Esophagus squamous epithelium (tissue), 5 donors: ENCODE measurements at regions not wholly inside any gene's neighbourhood (a gene's known extent, or its start where the extent isn't known, plus 50 kb on each side); places are given as distances from the start of the nearest gene placed in this dataset.

Experiments
- DNase-seq: peaks from one replicate; lab custom pipeline; 2025; lab: John Stamatoyannopoulos, UW
- H3K27ac ChIP-seq, 4 donors: fragments of 200-600 bp; sonication (generic); one replicate each; pipeline ENCODE4 v1.5.1; 2016 to 2019; ENCODE audit warnings: mild to moderate bottlenecking in 1 of 4
- H3K27me3 ChIP-seq, 4 donors: fragments of 200-600 bp; sonication (generic); 1 replicate in 3 of 4; 2 replicates in 1 of 4; pipeline versions ENCODE4 v1.5.1 to v1.6.0; 2017 to 2021; ENCODE audit warnings: antibody characterized with exemption in 1 of 4
- H3K36me3 ChIP-seq, 3 donors: fragments of 200-600 bp; sonication (generic); one replicate each; pipeline ENCODE4 v1.5.1; 2016 to 2019
- H3K4me1 ChIP-seq, 3 donors: fragments of 200-600 bp; sonication (generic); one replicate each; pipeline ENCODE4 v1.5.1; 2017 to 2019
- H3K4me3 ChIP-seq, 4 donors: fragments of 200-600 bp; sonication (generic); 1 replicate in 3 of 4; 2 replicates in 1 of 4; pipeline ENCODE4 v1.5.1; 2016 to 2019; ENCODE audit warnings: mild to moderate bottlenecking in 2 of 4, moderate library complexity in 1 of 4
- H3K9me3 ChIP-seq, 3 donors: fragments of 200-600 bp; sonication (generic); one replicate each; pipeline ENCODE4 v1.5.1; 2016 to 2019
- CTCF ChIP-seq, 6 experiments: fragments of 450-650 bp in 4 of 6; fragments of 200-600 bp in 2 of 6; sonication (generic) in 2 of 6; IDR thresholded peaks; one replicate each; pipeline ENCODE4 v1.5.1; 2016 to 2019; ENCODE audit warnings: antibody characterized with exemption in 6 of 6, mild to moderate bottlenecking in 4 of 6, moderate library complexity in 4 of 6
- POLR2A ChIP-seq, 4 donors: fragments of 450-650 bp; IDR thresholded peaks; one replicate each; pipeline ENCODE4 v1.6.1; 2017; ENCODE audit warnings: antibody characterized with exemption in 4 of 4, mild to moderate bottlenecking in 4 of 4, moderate library complexity in 3 of 4
- WGBS, 2 donors: methylation state at CpG; one replicate each; pipeline ENCODE4 v1.1.5; 2018; 5-methylcytosine and 5-hydroxymethylcytosine counted together
- intact Hi-C: fragments of 100-400 bp; cut with DNase I; formaldehyde crosslinking; loops from one replicate; pipeline ENCODE4 v1.15.0; 2022
- donor health status: DM: yes; HTN: yes; CAD: no.

GRCh38 chr12:89140602-89141238, 211.6 kb downstream of the DUSP6 start:
- H3K27ac ChIP-seq = no peak overlapping the region
- no peaks in the 10 kb centered on the region for H3K36me3 ChIP-seq
- TF ChIP-seq CTCF (IDR thresholded peaks at IDR 0.05) (no peak), POLR2A (IDR thresholded peaks at IDR 0.05) (no peak)
- 59 to 69% methylated on average over 6 of the region's 6 CpGs for WGBS, 2 donors
- no peak for DNase-seq
- no peaks in the 10 kb centered on the region for H3K9me3 ChIP-seq
- H3K27me3 ChIP-seq = no peaks in the 10 kb centered on the region
- H3K4me1 ChIP-seq = peaks cover 0 to 13% (median 5%) of the 10 kb centered on the region in 3 donors
- intact Hi-C loops = no loop called here
- H3K4me3 ChIP-seq = no peak overlapping the region

GRCh38 chr12:89140141-89140540, 212.2 kb downstream of the DUSP6 start:
- Histone ChIP-seq H3K4me1 (peaks cover 0 to 14% (median 5%) of the 10 kb centered on the region in 3 donors), H3K4me3 (no peak overlapping the region), H3K9me3 (no peaks in the 10 kb centered on the region), H3K27me3 (no peaks in the 10 kb centered on the region), H3K36me3 (no peaks in the 10 kb centered on the region), H3K27ac (no peak overlapping the region)
- DNase-seq = no peak
- intact Hi-C loops = no loop called here
- TF ChIP-seq POLR2A (IDR thresholded peaks at IDR 0.05) (no peak), CTCF (IDR thresholded peaks at IDR 0.05) (no peak)
- WGBS, 2 donors = 72 to 77% methylated on average over 1 of the region's 1 CpG

- Histone ChIP-seq H3K4me1 (peaks cover 0 to 14% (median 5%) of the 10 kb centered on the region in 3 donors), H3K36me3 (no peaks in the 10 kb centered on the region), H3K9me3 (no peaks in the 10 kb centered on the region), H3K4me3 (no peak overlapping the region), H3K27ac (no peak overlapping the region), H3K27me3 (no peaks in the 10 kb centered on the region)
- TF ChIP-seq CTCF (IDR thresholded peaks at IDR 0.05) = no peak
- TF ChIP-seq POLR2A (IDR thresholded peaks at IDR 0.05) = no peak
- intact Hi-C loops = no loop called here
- 79 to 84% methylated on average over 4 of the region's 4 CpGs for WGBS, 2 donors
- DNase-seq = no peak
Observed at GRCh38 chr12:89139390-89139789, 212.9 kb downstream of the DUSP6 start.

- Histone ChIP-seq H3K4me3 (no peak overlapping the region), H3K36me3 (no peaks in the 10 kb centered on the region), H3K27me3 (no peaks in the 10 kb centered on the region), H3K4me1 (peaks cover 0 to 14% (median 5%) of the 10 kb centered on the region in 3 donors), H3K9me3 (no peaks in the 10 kb centered on the region), H3K27ac (no peak overlapping the region)
- TF ChIP-seq POLR2A (IDR thresholded peaks at IDR 0.05) (no peak), CTCF (IDR thresholded peaks at IDR 0.05) (no peak)
- DNase-seq = no peak
- intact Hi-C loops = no loop called here
Observed at GRCh38 chr12:89138048-89138852, 214.1 kb downstream of the DUSP6 start.

GRCh38 chr12:89135976-89136634, 216.2 kb downstream of the DUSP6 start:
- TF ChIP-seq CTCF (IDR thresholded peaks at IDR 0.05) = no peak
- TF ChIP-seq POLR2A (IDR thresholded peaks at IDR 0.05) = no peak
- Histone ChIP-seq H3K27ac (no peak overlapping the region), H3K36me3 (no peaks in the 10 kb centered on the region), H3K4me1 (peaks cover 0 to 14% (median 5%) of the 10 kb centered on the region in 3 donors), H3K4me3 (no peak overlapping the region), H3K27me3 (no peaks in the 10 kb centered on the region), H3K9me3 (no peaks in the 10 kb centered on the region)
- no peak for DNase-seq
- intact Hi-C loops = no loop called here
